Forelimb muscle (tissue), 1 donor: ENCODE measurements at regions not wholly inside any gene's neighbourhood (a gene's known extent, or its start where the extent isn't known, plus 50 kb on each side); places are given as distances from the start of the nearest gene placed in this dataset.

Experiments used
- DNase-seq: peaks from one replicate; pipeline ENCODE4 v3.0.0-alpha.2; 2013; ENCODE audit warnings: low read depth

DNA sequence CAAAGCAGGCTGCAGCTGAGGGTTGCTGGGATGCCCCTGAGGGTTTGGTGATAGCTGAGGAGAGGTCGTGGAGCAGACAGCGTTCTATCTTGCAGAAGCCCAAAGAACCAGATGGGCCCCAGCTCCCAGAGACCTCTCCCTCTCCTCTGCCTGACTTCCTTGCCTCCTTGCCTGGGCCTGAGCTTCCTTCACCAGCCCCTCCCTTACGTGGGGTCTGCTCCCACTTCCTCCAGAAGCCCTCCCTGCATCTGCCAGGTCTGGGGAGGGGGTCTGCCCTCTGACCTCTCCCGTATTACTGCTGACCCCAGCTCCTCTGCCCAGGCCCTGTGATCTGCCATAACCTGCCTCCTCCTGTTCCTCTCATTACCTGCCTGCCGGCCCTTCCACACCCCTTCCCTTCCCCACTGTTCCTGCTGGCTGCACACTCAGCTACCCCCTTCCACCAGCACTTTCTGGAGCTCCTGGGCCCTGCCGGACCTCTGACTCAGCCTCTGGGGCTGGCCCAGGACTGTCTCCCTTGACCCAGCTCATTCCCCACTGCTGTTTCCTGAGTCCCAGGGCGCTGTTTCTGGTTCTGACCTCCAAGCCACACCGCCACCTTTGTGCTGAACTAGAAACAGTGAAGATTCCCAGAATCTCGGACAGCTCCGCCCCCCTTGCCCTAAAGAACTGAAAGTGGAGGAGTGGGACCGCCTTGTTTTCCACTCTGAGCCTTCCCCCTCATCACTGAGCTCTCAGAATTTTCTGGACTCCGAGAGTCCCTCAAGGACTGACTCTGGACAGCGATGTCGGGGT, 237.7 kb upstream of the C1orf174 start:
- DNase-seq, result peak; percentile 17

DNA sequence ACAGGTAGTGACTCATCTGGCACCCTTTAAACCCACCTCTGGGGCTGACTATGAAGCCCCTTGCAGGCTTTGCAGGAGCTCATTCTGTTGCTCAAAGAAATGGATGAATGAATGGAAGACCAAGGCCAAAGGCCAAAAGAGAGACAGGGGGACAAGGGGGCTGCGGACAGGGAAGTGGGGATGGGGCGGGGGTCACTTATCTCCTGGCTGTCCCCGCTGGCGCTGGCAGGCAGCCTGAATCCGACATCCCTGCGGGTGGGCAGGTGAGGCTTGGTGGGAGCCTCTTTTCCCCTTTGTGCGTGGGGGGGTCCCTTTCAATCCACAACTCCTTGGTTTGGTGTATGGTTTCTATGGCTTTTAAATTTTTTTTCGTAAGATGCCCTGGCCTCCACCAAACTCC, 239.6 kb upstream of the C1orf174 start:
- DNase-seq, result no peak

DNA sequence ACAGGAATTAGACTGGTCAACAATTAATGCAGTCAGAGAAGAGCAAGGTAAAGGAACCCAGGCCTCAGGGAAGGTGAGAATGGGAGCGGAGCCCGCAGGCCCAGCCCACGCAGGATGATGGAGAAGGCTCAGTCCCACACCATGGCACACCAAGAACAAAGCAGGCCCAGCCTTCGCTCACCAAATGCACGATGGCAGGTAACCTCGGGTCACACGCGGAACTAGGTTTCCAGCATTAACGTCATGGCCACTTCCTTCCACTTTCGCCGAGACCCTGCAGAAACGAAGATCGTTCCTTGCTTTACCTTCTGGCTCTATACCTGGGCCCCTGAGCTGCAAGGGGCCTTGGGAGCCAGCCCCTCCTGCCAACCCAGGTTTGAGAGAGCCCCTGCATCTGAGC, 240.2 kb upstream of the C1orf174 start:
- no peak for DNase-seq

DNA sequence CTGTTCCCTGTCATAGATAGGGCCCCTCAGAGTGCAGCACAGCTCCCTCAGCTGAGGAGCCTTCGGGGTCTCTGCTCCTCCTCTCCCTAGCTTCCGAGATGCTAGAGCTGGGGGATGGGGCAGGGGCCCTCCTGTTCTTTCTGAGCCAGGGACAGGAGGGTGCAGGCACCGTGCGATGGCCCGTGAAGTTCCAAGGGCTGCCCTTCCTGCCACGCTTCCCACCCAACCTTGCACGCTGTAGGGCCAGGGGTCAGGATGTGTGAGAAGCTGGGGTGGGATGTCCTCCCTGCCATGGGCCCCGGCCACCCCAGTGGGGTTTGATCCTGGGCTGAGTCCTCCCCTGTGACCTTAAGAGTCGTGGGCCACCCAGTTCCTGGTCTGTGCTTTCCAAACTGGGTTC, 240.7 kb upstream of the C1orf174 start:
- no peak for DNase-seq

DNA sequence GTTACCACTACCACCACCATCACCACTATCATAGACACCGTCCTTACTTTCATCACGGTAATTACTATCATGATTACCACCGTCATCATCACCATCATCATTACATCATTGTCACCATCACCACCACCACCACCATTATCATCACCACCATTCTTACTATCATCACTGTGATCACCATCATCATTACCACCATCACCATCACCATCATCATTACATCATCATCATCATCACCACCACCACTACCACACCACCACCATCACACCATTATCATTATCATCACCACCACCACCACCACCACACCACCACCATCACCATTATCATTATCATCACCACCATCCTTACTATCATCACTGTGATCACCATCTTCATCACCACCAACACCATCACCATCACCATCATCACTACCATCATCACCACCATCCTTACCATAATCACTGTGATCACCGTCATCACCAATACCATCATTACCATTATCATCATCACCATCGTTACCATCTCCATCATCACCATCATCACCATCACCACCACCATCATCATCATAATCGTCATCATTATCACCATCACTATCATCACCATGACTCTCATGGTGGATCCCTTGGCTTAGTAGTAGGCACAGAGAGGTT, 244.4 kb upstream of the C1orf174 start:
- DNase-seq, result no peak

DNA sequence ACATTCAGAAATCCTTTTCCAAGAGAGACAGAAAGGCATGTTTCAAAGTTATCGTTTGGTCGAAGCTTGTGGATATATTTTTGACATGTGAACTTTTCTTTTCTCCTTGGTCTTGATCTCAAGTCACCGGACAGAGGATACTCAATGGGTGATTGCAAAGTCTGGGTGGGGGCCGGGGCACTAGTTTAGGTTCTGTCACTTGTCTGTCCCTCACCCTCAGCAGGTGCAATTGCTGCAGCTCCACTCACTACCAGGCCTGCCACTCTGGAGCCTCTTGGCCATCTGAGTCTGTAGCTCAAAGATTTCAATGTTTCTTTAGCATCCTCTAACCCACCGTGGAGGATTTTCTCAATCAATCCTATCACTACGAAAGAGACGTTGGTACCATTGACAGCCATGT, 246.0 kb upstream of the C1orf174 start:
- DNase-seq, result no peak

DNA sequence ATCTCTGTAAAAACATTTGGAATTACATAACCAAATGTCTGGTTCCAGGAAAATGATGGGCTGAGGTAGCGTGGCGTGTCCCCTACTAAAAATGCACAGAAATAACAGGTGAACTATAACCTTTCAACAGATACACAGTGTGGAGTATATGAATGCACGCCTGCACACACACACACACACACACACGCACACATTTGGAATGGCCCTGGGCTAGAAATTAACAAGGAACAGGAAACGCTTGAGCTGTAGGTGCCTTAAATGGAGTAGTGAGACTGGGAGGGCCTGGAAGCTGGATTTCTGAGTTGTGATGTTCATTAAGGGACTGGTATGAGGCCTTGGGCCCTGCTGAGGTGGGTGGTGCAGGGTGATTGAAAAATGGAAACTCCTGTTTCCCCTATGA, 246.5 kb upstream of the C1orf174 start:
- no peak for DNase-seq

DNA sequence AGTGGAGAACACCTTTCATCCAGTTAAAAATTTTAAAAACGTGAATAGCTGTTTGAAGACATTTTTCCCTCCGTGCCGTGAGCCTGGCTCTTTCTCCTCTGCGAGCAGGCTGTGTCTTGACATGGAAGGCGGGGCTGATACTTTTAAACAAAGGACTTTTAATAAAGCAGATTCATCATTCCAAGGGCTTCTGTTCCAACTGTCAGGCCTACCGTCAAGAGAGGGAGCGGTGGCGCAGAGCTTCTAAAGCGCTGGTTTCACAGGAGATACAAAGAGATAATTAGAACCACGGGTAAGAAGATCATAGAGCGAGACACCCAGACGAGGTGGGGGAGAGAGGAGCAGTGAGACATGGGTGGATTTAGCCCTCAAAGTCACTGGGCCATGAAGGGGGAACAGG, 247.4 kb upstream of the C1orf174 start:
- no peak for DNase-seq

DNA sequence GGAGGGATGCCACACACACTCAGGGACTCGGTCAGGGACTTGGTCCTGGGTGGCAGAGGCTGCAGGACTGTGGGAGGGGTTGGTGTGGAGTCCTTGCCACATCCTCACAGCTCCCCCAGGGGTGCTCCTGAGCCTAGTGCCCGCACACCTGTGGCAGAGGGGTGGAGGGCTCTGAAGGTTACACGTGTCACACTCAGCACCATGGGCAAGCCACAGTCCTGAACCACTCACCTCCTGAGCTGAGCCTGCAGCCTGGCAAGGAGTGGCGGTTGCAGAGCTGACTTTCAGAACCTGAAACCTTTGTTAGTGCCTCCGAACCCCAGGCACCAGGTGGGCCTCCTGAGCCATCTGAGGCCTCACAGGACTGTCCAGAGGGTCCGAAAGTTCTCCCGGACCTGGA, 249.2 kb upstream of the C1orf174 start:
- no peak for DNase-seq

DNA sequence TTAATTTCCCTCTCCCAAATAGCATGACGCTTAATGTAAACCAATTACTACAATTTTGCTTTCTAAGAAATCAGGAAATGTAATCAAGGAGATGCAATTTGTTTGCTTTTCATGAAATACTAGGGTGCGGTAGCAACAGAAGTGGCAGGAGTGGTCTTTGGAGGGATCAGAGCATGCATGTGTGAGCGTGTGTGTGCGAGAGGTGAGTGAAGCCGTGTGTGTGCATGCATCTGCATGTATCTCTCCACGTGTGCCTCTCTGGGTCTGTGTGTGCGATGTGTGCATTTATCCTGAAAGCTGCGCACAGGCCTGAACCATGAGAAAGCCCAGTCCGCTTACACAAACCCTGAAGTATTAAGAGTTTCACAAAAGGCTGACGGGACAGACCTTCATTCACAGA, 249.8 kb upstream of the C1orf174 start:
- DNase-seq, result no peak

DNA sequence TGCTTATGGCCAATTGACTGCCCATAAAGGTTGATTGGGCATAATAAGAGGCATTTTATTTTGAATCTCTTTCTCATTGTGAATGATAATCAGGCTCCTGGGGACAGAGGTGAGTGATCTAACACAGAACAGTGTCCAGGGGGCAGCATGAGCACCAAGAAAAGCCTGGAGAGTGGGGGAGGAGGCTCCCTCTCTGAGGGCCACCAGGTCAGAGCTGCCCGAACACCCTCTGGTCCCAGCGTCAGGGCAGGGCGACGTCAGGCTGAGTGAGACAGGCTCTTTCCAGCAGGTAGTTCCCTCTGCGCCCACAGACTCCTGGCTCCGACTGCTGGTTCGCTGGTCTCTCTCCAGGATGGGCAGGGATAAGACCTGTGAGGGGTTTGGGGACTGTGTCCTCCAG, 250.2 kb upstream of the C1orf174 start:
- DNase-seq, result no peak

DNA sequence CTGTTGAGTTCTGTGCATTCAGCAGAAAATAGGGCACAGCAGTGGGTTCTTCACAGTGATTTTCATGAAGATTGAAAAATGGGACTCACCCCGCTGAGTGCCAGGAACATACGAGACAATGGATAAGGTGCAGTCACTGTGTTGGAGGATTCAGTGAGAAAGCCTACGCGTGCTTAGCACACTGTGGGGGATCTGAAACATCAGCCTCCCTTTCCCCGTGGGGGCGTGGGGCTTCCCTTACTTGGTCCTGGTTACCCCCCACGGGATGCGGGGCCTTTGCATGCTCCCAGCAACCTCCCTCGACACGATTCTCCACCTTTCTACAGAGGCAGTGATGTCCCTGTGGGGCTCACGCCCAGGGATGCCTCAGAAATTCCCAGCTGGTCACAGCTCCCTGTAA, 252.2 kb upstream of the C1orf174 start:
- no peak for DNase-seq

DNA sequence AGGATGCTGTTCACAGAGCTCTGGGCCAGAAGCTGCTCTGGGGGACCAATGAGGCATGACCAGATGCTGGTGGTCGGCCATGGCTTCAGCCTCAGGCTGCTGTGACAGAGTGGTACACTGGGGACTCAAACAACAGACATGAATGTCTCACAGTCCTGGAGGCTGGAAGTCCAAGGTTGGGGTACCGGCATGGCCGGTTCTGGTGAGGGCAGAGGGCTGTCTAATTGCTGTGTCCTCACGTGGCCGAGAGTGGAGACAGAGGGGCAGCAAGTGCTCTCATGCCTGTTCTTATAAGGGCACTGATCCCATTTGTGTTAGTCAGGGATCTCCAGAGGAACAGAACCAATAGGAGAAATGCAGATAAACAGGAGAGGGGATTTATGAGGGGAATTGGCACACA, 253.5 kb upstream of the C1orf174 start:
- DNase-seq, result no peak

DNA sequence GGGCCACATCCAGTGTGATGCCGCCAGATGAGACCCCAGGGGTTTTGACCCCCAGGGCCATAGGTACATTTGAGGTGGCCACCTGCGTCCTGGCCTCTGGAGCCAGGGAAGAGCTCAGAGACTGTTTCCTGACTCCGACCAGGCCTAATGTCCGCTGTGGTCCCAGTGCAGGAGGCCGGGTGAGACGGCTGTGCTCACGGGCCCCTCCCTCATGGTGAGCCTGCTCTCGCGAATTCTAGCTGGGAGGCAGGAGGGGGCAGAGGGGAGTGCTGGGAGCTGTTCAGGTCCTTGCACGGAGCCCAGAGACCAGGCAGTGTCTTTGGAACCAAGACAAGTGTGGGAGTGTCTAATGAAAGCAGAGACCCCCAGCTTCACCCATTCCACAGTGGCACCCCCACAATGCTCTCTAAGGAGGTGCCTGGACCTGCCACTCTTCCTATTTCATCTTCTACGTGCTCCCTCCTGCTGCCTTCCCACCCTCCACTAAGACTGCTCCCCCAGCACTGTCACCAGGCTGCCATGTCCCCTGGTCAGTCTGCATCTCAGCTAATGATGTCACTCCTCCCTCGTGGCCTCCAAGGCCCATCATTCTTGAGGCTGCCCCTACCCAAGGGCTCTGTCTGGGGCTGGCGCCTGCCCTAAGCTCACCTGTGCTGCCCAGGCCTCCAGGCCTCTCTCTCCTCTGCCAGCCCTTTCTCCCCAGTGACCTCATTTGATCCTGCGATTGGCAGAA, 256.3 kb upstream of the C1orf174 start:
- DNase-seq, result no peak

DNA sequence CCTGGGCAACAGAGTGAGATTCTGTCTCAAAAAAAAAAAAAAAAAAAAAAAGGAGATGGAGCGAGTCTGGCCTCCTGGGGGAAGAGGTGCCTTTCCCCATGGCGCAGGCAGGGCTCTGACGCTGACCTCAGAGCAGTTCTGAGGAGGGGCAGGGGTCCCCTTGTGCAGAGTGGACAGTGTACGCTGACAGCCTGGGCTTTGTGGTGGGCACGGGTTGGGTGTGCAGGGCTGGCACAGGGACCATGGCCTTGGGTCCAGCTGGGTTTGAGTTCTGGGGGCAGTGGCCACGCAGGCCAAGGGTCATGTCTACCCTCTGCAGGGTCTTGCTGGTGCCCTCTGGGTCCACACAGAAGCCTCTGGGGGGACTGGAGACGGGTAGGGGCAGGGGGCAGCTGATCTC, 260.1 kb upstream of the C1orf174 start:
- DNase-seq, result no peak

DNA sequence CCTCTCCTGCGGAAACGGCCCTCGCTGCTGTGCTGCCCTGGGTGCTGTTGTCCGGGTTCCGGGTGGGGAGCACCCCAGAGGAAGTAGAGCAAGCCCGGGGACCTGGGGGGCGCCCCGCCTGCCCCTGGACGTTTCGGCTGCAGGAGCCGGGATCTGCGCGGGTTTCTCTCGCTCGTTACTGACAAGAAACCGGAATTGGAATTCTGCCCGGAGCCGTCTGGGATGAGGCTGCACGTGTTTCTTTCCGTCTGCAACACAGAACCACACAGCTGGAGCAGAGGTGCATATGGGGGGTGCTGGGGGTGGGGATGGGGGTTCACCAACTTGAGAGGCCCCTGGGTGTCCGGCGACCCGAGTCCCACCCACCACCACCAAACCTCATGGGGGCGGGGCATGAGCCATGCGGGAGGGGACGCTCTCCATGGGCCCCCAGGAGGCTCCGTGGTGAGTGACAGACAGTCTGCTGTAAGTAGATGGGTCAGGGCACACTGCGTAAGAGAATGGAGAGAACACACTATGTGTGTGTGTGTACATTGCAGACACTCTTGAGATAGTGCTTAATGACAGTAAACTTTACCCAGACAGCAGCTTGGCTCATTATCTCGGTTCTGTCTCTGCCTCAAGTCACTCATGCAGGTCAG, 261.4 kb upstream of the C1orf174 start:
- peak; percentile 13 for DNase-seq

DNA sequence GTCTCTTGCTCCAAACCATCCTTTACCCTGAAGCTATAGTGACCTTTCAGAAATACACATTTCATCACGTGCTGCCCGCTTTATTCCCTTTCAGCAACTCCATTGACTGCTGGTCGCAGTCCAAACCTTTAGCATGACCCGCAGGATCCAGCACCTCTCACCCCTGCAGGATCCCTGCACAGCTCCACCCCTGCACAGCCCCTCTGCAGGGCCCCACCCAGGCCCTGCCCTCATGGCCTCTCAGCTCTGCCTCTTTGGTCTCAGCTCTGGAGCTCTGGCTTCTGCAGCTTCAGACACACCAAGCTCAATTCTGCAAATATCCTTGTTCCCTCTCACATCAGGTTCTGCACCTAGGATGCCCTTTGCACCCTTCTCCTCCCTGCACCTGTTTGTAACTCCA, 264.9 kb upstream of the C1orf174 start:
- DNase-seq, result no peak

DNA sequence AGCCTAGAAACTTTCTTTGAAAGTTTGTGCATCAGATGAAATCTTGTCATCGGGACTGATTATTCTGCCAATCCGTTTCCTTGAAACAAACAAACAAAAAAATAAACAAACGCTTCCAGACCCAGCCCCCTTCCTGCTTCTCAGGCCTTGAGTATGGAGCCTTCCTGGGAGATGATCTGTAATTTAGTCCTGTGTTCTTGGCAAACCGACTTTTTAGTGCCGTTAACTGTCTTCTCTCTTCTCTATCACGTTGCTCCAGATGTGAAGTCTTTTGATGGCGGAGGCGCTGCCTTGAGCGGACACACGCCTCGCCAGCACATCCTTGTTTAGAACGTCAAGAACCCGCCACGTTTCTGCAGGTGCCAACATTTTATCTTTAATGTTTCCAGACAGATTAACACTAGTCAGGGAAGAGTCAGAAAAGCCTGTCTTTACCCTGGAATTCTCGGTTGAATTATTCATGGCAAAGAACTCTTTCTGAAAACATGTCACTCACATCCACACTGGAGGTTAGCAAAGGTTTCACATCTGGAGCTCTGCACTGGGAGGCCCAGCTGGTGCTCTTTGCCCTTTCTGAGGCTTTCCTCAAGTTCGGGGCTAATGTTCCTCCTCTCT, 265.7 kb upstream of the C1orf174 start:
- DNase-seq, result peak; percentile 9

DNA sequence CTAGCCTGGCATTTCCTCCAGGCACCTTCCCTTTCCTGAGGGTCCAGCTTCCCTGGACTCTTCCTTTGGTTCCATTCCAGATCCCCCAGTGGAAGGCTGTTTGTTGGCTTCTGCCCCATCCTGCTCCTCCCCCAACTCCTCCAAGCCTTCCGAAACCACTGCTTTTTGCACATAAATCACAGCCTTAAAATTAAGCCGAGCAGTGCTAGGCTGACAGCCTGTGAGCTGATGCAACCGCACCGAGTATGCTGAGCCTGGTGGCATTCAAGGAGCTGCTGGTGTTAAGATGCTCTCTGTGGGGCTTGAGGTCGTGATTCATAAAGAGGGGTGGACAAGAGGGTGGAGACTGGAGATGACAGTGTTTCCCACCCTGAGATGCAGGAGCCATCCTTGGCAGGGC, 266.6 kb upstream of the C1orf174 start:
- no peak for DNase-seq

DNA sequence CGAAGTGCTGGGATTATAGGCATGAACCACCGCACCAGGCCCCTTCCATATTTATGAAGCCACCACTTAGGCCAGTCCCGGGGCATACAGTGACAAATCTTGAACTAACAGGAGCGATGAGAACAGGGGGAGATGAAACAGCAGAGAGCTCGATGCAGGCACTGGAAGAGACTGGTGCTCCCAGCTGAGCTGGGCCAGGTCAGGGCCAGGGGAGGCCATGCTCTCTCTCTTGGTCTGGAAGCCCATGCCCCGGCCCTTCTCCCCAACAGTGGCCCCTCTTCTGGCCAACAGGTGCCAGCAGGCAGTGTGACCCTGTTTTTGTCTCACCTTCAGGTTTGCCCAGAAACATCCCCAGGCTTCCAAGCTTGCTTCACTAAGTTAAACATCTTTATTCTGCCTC, 269.9 kb upstream of the C1orf174 start:
- no peak for DNase-seq

DNA sequence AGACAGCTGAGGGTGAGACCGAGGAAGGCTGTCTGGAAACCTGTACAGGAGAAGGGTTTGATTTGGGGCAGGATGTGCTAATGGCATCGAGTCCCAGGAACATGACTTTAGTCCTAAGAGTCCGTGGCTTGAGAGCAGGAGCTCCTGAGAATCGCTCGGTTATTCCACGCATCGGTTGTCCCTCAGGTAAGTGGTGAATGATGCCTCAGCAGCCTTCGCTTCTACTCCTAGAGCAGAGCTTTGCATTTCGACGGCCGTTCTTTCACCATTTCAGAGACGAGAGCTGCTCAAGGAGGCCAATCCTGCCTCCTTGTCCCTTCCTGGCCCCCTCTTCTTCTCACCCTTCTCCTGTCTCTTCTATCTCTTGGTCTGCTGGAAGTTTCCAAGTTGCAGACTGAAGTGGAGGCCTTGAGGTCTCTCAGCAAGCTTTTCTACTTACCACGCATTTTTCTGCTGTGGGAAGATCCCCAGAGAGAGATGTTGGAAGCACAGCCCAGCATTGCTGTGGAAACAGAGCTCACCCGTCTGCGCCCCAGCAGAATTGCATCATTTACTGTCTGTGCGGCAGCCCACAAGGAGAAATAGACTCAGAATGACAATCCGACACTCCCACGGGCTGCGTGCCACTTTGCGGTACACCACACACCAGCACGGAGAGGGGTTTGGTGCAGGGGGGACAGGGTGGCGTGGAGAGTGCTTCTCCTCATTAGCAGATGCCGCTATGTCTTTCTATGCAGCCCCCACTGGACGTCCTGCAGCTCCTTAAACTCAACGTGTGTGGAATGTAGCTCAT, 270.7 kb upstream of the C1orf174 start:
- no peak for DNase-seq
